Bronchial epithelial cell (primary cell): ENCODE measurements at regions not wholly inside any gene's neighbourhood (a gene's known extent, or its start where the extent isn't known, plus 50 kb on each side); places are given as distances from the start of the nearest gene placed in this dataset.
"Not testable (repeated sequence)": the region's sequence is repeated elsewhere in the genome, so short reads cannot be mapped to it uniquely, and the experiment has no call there.

Experiments used
- DNase-seq: peaks from one replicate; pipeline ENCODE4 v3.0.0-alpha.2; 2010; ENCODE audit warnings: low read depth
- FAIRE-seq: peaks from 2 replicates; lab custom pipeline; 2011; peaks lifted over from hg19 to GRCh38; lab: Jason Lieb, UNC
- H3K27me3 ChIP-seq: 2 replicates; pipeline ENCODE4 v1.5.1; 2011; ENCODE audit warnings: low read length; ENCODE audit not compliant: control insufficient read depth, insufficient read depth
- H3K36me3 ChIP-seq: 2 replicates; pipeline ENCODE4 v1.5.1; 2011; ENCODE audit warnings: low read length; ENCODE audit not compliant: control insufficient read depth, insufficient read depth
- H3K4me3 ChIP-seq: 2 replicates; pipeline ENCODE4 v1.5.1; 2011; ENCODE audit warnings: mild to moderate bottlenecking, low read depth, low read length, control low read depth
- CTCF ChIP-seq: IDR thresholded peaks from 2 replicates; pipeline ENCODE4 v1.5.1; 2011; ENCODE audit warnings: mild to moderate bottlenecking, moderate library complexity, low read length, control low read depth, inconsistent platforms; ENCODE audit not compliant: insufficient read depth, severe bottlenecking

GRCh38 chr15:96858694-96859093, 528.2 kb downstream of the NR2F2 start:
- H3K27me3 ChIP-seq, result no peaks in the 10 kb centered on the region
- no peak for TF ChIP-seq CTCF
- FAIRE-seq, result no peak
- DNase-seq, result no peak
- no peak overlapping the region for H3K4me3 ChIP-seq
- H3K36me3 ChIP-seq, result no peaks in the 10 kb centered on the region

GRCh38 chr15:96860741-96861140, 530.2 kb downstream of the NR2F2 start:
- Histone ChIP-seq H3K4me3 (no peak overlapping the region), H3K36me3 (no peaks in the 10 kb centered on the region), H3K27me3 (no peaks in the 10 kb centered on the region)
- no peak for TF ChIP-seq CTCF
- FAIRE-seq, result no peak
- no peak for DNase-seq

GRCh38 chr15:96867992-96868391, 537.5 kb downstream of the NR2F2 start:
- Histone ChIP-seq H3K27me3 (no peaks in the 10 kb centered on the region), H3K36me3 (no peaks in the 10 kb centered on the region), H3K4me3 (no peak overlapping the region)
- FAIRE-seq (no peak), DNase-seq (no peak)
- no peak for TF ChIP-seq CTCF

- H3K27me3 ChIP-seq, result no peaks in the 10 kb centered on the region
- H3K4me3 ChIP-seq, result no peak overlapping the region
- no peaks in the 10 kb centered on the region for H3K36me3 ChIP-seq
- DNase-seq, result peak; percentile 39
- TF ChIP-seq CTCF, result no peak
- FAIRE-seq, result no peak
Measured at GRCh38 chr15:96869122-96869521, 538.6 kb downstream of the NR2F2 start.

GRCh38 chr15:96869790-96870189, 539.3 kb downstream of the NR2F2 start:
- no peak for DNase-seq
- no peak for FAIRE-seq
- Histone ChIP-seq H3K36me3 (no peaks in the 10 kb centered on the region), H3K4me3 (no peak overlapping the region), H3K27me3 (no peaks in the 10 kb centered on the region)
- no peak for TF ChIP-seq CTCF

GRCh38 chr15:96870580-96870979, 540.1 kb downstream of the NR2F2 start:
- no peak for TF ChIP-seq CTCF
- no peaks in the 10 kb centered on the region for H3K27me3 ChIP-seq
- no peaks in the 10 kb centered on the region for H3K36me3 ChIP-seq
- DNase-seq, result no peak
- H3K4me3 ChIP-seq, result no peak overlapping the region
- no peak for FAIRE-seq

GRCh38 chr15:96877442-96877841, 546.9 kb downstream of the NR2F2 start:
- not testable (repeated sequence) for FAIRE-seq, H3K4me3 ChIP-seq, H3K27me3 ChIP-seq, H3K36me3 ChIP-seq, DNase-seq
